ENCODE measurements at regions not wholly inside any gene's neighbourhood (a gene's known extent, or its start where the extent isn't known, plus 50 kb on each side); places are given as distances from the start of the nearest gene placed in this dataset.

GRCh38 chr9:95766906-95767305 is 108.6 kb upstream of the ERCC6L2 start:
- Histone ChIP-seq H3K36me3 (replicated peaks in 1 of 2; ENCODE audit: control insufficient read depth in 1 of 2, insufficient read depth in 2 of 2, low read length in 2 of 2) (no peaks in the 10 kb centered on the region), H3K4me2 (replicated peaks; ENCODE audit: extremely low read depth, low read length, poor library complexity, severe bottlenecking) (no peak overlapping the region), H2AFZ (ENCODE audit: insufficient read depth, low read depth, low read length, poor library complexity, severe bottlenecking) (no peak overlapping the region), H3K79me2 (ENCODE audit: insufficient read depth, low read length) (no peaks in the 10 kb centered on the region), H3K4me3 (replicated peaks in 1 of 3; ENCODE audit: low read depth in 2 of 3, low read length in 3 of 3) (no peak overlapping the region), H3K9ac (ENCODE audit: insufficient read depth, low read length, poor library complexity, severe bottlenecking) (no peak overlapping the region), H3K27me3 (ENCODE audit: control insufficient read depth in 2 of 2, insufficient read depth in 2 of 2, low read length in 2 of 2) (peaks cover 4 to 25% of the 10 kb centered on the region in 2 donors), H3K4me1 (ENCODE audit: control insufficient read depth in 1 of 2, insufficient read depth in 2 of 2, low read length in 2 of 2) (no peaks in the 10 kb centered on the region), H3K9me3 (replicated peaks in 1 of 2; ENCODE audit: control insufficient read depth in 1 of 2, insufficient read depth in 1 of 2, low read length in 2 of 2) (no peaks in the 10 kb centered on the region), H3K27ac (ENCODE audit: low read depth in 1 of 2, low read length in 2 of 2) (no peak overlapping the region), H4K20me1 (ENCODE audit: insufficient read depth, low read length) (no peaks in the 10 kb centered on the region)
- Mint-ChIP-seq H3K27me3 (ENCODE audit: low read depth in 3 of 3) (peaks cover 21 to 27% (median 21%) of the 10 kb centered on the region in 3 donors), H3K27ac (no peak overlapping the region), H3K4me3 (no peak overlapping the region), H3K36me3 (no peaks in the 10 kb centered on the region), H3K9me3 (peaks cover 0 to 2% (median 0%) of the 10 kb centered on the region in 7 donors), H3K4me1 (no peaks in the 10 kb centered on the region)
- DNase-seq: no peak
- intact Hi-C loops (cut with micrococcal nuclease): no loop called here
- TF ChIP-seq CTCF (IDR thresholded peaks at IDR 0.05): no peak
- WGBS (ENCODE audit: insufficient coverage): 100% methylated on average over 3 of the region's 4 CpGs

GRCh38 chr9:95764533-95765319 is 110.8 kb upstream of the ERCC6L2 start:
- H3K79me2 ChIP-seq (ENCODE audit: insufficient read depth, low read length): no peaks in the 10 kb centered on the region
- no peak overlapping the region for H3K27ac Mint-ChIP-seq
- no peak for DNase-seq
- H3K27ac ChIP-seq (ENCODE audit: low read depth in 1 of 2, low read length in 2 of 2): no peak overlapping the region
- no peak overlapping the region for H3K9ac ChIP-seq (ENCODE audit: insufficient read depth, low read length, poor library complexity, severe bottlenecking)
- no peak overlapping the region for H3K4me3 Mint-ChIP-seq
- no peaks in the 10 kb centered on the region for H3K36me3 Mint-ChIP-seq
- no peaks in the 10 kb centered on the region for H3K9me3 ChIP-seq (replicated peaks in 1 of 2; ENCODE audit: control insufficient read depth in 1 of 2, insufficient read depth in 1 of 2, low read length in 2 of 2)
- peaks cover 0 to 2% (median 0%) of the 10 kb centered on the region in 7 donors for H3K9me3 Mint-ChIP-seq
- no peaks in the 10 kb centered on the region for H4K20me1 ChIP-seq (ENCODE audit: insufficient read depth, low read length)
- peaks cover 0 to 5% of the 10 kb centered on the region in 2 donors for H3K27me3 ChIP-seq (ENCODE audit: control insufficient read depth in 2 of 2, insufficient read depth in 2 of 2, low read length in 2 of 2)
- WGBS (ENCODE audit: insufficient coverage): 90% methylated on average over 10 of the region's 19 CpGs
- no peak for TF ChIP-seq CTCF (IDR thresholded peaks at IDR 0.05)
- intact Hi-C loops (cut with micrococcal nuclease): no loop called here
- H3K4me3 ChIP-seq (replicated peaks in 1 of 3; ENCODE audit: low read depth in 2 of 3, low read length in 3 of 3): no peak overlapping the region
- no peaks in the 10 kb centered on the region for H3K4me1 Mint-ChIP-seq
- H3K27me3 Mint-ChIP-seq (ENCODE audit: low read depth in 3 of 3): peaks cover 2 to 9% (median 8%) of the 10 kb centered on the region in 3 donors
- no peaks in the 10 kb centered on the region for H3K36me3 ChIP-seq (replicated peaks in 1 of 2; ENCODE audit: control insufficient read depth in 1 of 2, insufficient read depth in 2 of 2, low read length in 2 of 2)
- no peak overlapping the region for H3K4me2 ChIP-seq (replicated peaks; ENCODE audit: extremely low read depth, low read length, poor library complexity, severe bottlenecking)
- H3K4me1 ChIP-seq (ENCODE audit: control insufficient read depth in 1 of 2, insufficient read depth in 2 of 2, low read length in 2 of 2): no peaks in the 10 kb centered on the region
- H2AFZ ChIP-seq (ENCODE audit: insufficient read depth, low read depth, low read length, poor library complexity, severe bottlenecking): no peak overlapping the region
